H1 (cell line): ENCODE measurements at regions not wholly inside any gene's neighbourhood (a gene's known extent, or its start where the extent isn't known, plus 50 kb on each side); places are given as distances from the start of the nearest gene placed in this dataset.

Source experiments
- BCL11A ChIP-seq, 2 experiments: IDR thresholded peaks; one replicate each; pipeline ENCODE4 v1.6.1; 2011; ENCODE audit warnings: low read depth in 2 of 2, low read length in 2 of 2, mild to moderate bottlenecking in 2 of 2
- KDM5A ChIP-seq: fragments of 200-600 bp; IDR thresholded peaks from 2 replicates; pipeline ENCODE4 v1.7.1; 2012; ENCODE audit warnings: mild to moderate bottlenecking, low read length, inconsistent platforms, mixed read lengths
- MAX ChIP-seq: IDR thresholded peaks from 2 replicates; pipeline ENCODE4 v1.6.1; 2012; ENCODE audit warnings: inconsistent platforms
- RAD21 ChIP-seq, 2 experiments: IDR thresholded peaks in 1 of 2; conservative IDR thresholded peaks in 1 of 2; 2 replicates each; pipeline ENCODE4 v1.6.1; 2011; ENCODE audit warnings: low read depth in 2 of 2, low read length in 2 of 2, improper control_type of control experiment in 1 of 2, inconsistent platforms in 1 of 2, mild to moderate bottlenecking in 1 of 2, moderate library complexity in 1 of 2
- SUZ12 ChIP-seq: fragments of 200-600 bp; sonication (generic); IDR thresholded peaks from 2 replicates; pipeline ENCODE4 v1.6.1; 2012; ENCODE audit warnings: mild to moderate bottlenecking, inconsistent platforms, low read length, moderate library complexity, mixed read lengths
- TAF1 ChIP-seq: IDR thresholded peaks from 2 replicates; pipeline ENCODE4 v1.6.1; 2011; ENCODE audit warnings: mild to moderate bottlenecking, low read depth, low read length
- TCF12 ChIP-seq: IDR thresholded peaks from 2 replicates; pipeline ENCODE4 v1.6.1; 2011; ENCODE audit warnings: low read depth, mild to moderate bottlenecking, low read length

GRCh38 chr4:18113710-18114331, 92.3 kb upstream of the LCORL start (continued):
- TF ChIP-seq MAX (no peak), KDM5A (no peak), RAD21 (IDR thresholded peaks at IDR 0.05 in 1 of 2, conservative IDR thresholded peaks at IDR 0.05 in 1 of 2; ENCODE audit: low read depth in 2 of 2, low read length in 2 of 2) (no peak), BCL11A (IDR thresholded peaks at IDR 0.05; ENCODE audit: low read depth in 2 of 2, low read length in 2 of 2) (no peak), TAF1 (no peak), SUZ12 (no peak), TCF12 (no peak)
- TF ChIP-seq, all 59 proteins: peak for 0
